Stimulated activated CD4-positive, alpha-beta T cell treated with anti-CD3 and anti-CD28 coated beads, Interleukin-12 subunit alpha, Interleukin-12 subunit beta, amount 100 ng/mL, for 4 hours (primary cell): ENCODE measurements at regions not wholly inside any gene's neighbourhood (a gene's known extent, or its start where the extent isn't known, plus 50 kb on each side); places are given as distances from the start of the nearest gene placed in this dataset.
"Not testable (repeated sequence)": the region's sequence is repeated elsewhere in the genome, so short reads cannot be mapped to it uniquely, and the experiment has no call there.

Experiments
- DNase-seq: peaks from one replicate; pipeline ENCODE4 v3.0.0-alpha.2; 2020

- DNase-seq = no peak
Observed at GRCh38 chr3:153767601-153768560, 353.3 kb upstream of the ARHGEF26 start.

- peak; percentile 13 for DNase-seq
Observed at GRCh38 chr3:153768561-153769469, 352.4 kb upstream of the ARHGEF26 start.

- no peak for DNase-seq
Observed at GRCh38 chr3:153783106-153783505, 338.1 kb upstream of the ARHGEF26 start.

GRCh38 chr3:153783741-153784480 is 337.3 kb upstream of the ARHGEF26 start:
- no peak for DNase-seq

- DNase-seq = no peak
Observed at GRCh38 chr3:153785901-153786300, 335.3 kb upstream of the ARHGEF26 start.

- DNase-seq = no peak
Observed at GRCh38 chr3:153789380-153789779, 331.8 kb upstream of the ARHGEF26 start.

GRCh38 chr3:153797056-153797455 is 324.1 kb upstream of the ARHGEF26 start:
- not testable (repeated sequence) for DNase-seq

GRCh38 chr3:153809097-153809496 is 312.1 kb upstream of the ARHGEF26 start:
- no peak for DNase-seq

- no peak for DNase-seq
Observed at GRCh38 chr3:153818338-153818737, 302.9 kb upstream of the ARHGEF26 start.

- no peak for DNase-seq
Observed at GRCh38 chr3:153820035-153820434, 301.2 kb upstream of the ARHGEF26 start.

GRCh38 chr3:153828346-153828745 is 292.8 kb upstream of the ARHGEF26 start:
- DNase-seq = not testable (repeated sequence)

- no peak for DNase-seq
Observed at GRCh38 chr3:153829606-153830170, 291.5 kb upstream of the ARHGEF26 start.

- no peak for DNase-seq
Observed at GRCh38 chr3:153830552-153830951, 290.6 kb upstream of the ARHGEF26 start.

- DNase-seq = no peak
Observed at GRCh38 chr3:153835540-153835939, 285.6 kb upstream of the ARHGEF26 start.

GRCh38 chr3:153840487-153840886 is 280.7 kb upstream of the ARHGEF26 start:
- no peak for DNase-seq

GRCh38 chr3:153843994-153844393 is 277.2 kb upstream of the ARHGEF26 start:
- DNase-seq = no peak

GRCh38 chr3:153845311-153845710 is 275.9 kb upstream of the ARHGEF26 start:
- DNase-seq = no peak

GRCh38 chr3:153848702-153849101 is 272.5 kb upstream of the ARHGEF26 start:
- DNase-seq = no peak

GRCh38 chr3:153852355-153852754 is 268.8 kb upstream of the ARHGEF26 start:
- DNase-seq = no peak

- DNase-seq = no peak
Observed at GRCh38 chr3:153853163-153853562, 268.0 kb upstream of the ARHGEF26 start.

GRCh38 chr3:153855772-153856171 is 265.4 kb upstream of the ARHGEF26 start:
- DNase-seq = no peak

- no peak for DNase-seq
Observed at GRCh38 chr3:153856932-153857331, 264.3 kb upstream of the ARHGEF26 start.
